H9 (cell line): ENCODE measurements at regions not wholly inside any gene's neighbourhood (a gene's known extent, or its start where the extent isn't known, plus 50 kb on each side); places are given as distances from the start of the nearest gene placed in this dataset.
A peak's percentile ranks its signal among the peaks of the same experiment; 100 is the strongest.

Experiments
- DNase-seq: peaks from one replicate; pipeline ENCODE4 v3.0.0-alpha.2; 2017
- H2AFZ ChIP-seq: one replicate; pipeline ENCODE4 v1.6.1; 2013; ENCODE audit warnings: mild to moderate bottlenecking, low read length, control low read depth, moderate library complexity
- H2AK5ac ChIP-seq: 2 replicates; pipeline ENCODE4 v1.6.1; 2013; ENCODE audit warnings: low read length, control low read depth, mixed read lengths; ENCODE audit not compliant: insufficient read length
- H2BK120ac ChIP-seq: one replicate; pipeline ENCODE4 v1.6.1; 2013; ENCODE audit warnings: low read depth, mild to moderate bottlenecking, low read length, control low read depth, inconsistent platforms; ENCODE audit not compliant: poor library complexity, severe bottlenecking
- H2BK12ac ChIP-seq: 2 replicates; pipeline ENCODE4 v1.6.1; 2013; ENCODE audit warnings: low read length, control low read depth, mixed read lengths, low read depth; ENCODE audit not compliant: insufficient read length
- H2BK15ac ChIP-seq: 2 replicates; pipeline ENCODE4 v1.6.1; 2013; ENCODE audit warnings: low read depth, low read length, control low read depth
- H2BK20ac ChIP-seq: one replicate; pipeline ENCODE4 v1.6.1; 2013; ENCODE audit warnings: low read depth, mild to moderate bottlenecking, low read length, control low read depth, inconsistent platforms; ENCODE audit not compliant: poor library complexity, severe bottlenecking
- H2BK5ac ChIP-seq: 2 replicates; pipeline ENCODE4 v1.6.1; 2013; ENCODE audit warnings: low read length, control low read depth, mixed read lengths; ENCODE audit not compliant: insufficient read length
- H3K14ac ChIP-seq: 2 replicates; pipeline ENCODE4 v1.6.1; 2013; ENCODE audit warnings: low read length, control low read depth; ENCODE audit not compliant: insufficient read depth
- H3K18ac ChIP-seq: 2 replicates; pipeline ENCODE4 v1.6.1; 2013; ENCODE audit warnings: low read depth, mild to moderate bottlenecking, mixed read lengths, low read length, control low read depth; ENCODE audit not compliant: insufficient read length
- H3K23ac ChIP-seq: 2 replicates; pipeline ENCODE4 v1.6.1; 2013; ENCODE audit warnings: low read length, control low read depth, mixed read lengths, low read depth; ENCODE audit not compliant: insufficient read length
- H3K23me2 ChIP-seq: 2 replicates; pipeline ENCODE4 v1.6.1; 2013; ENCODE audit warnings: low read depth, mild to moderate bottlenecking, mixed read lengths, low read length, control low read depth; ENCODE audit not compliant: insufficient read length, poor library complexity, severe bottlenecking
- H3K27ac ChIP-seq: 2 replicates; pipeline ENCODE4 v1.5.1; 2013; ENCODE audit warnings: low read length, control low read depth, mixed read lengths, low read depth; ENCODE audit not compliant: insufficient read length
- H3K27me3 ChIP-seq: 2 replicates; pipeline ENCODE4 v1.6.1; 2013; ENCODE audit warnings: low read length, control low read depth, inconsistent platforms; ENCODE audit not compliant: insufficient read depth
- H3K4ac ChIP-seq: 2 replicates; pipeline ENCODE4 v1.6.1; 2013; ENCODE audit warnings: low read depth, mild to moderate bottlenecking, control low read depth, inconsistent platforms, low read length, moderate library complexity
- H3K4me1 ChIP-seq: 2 replicates; pipeline ENCODE4 v1.6.1; 2013; ENCODE audit warnings: low read length, control low read depth, inconsistent platforms; ENCODE audit not compliant: insufficient read depth
- H3K4me2 ChIP-seq: 2 replicates; pipeline ENCODE4 v1.6.1; 2013; ENCODE audit warnings: low read length, control low read depth, mixed read lengths; ENCODE audit not compliant: insufficient read length, insufficient read depth
- H3K56ac ChIP-seq: 2 replicates; pipeline ENCODE4 v1.6.1; 2013; ENCODE audit warnings: low read depth, mild to moderate bottlenecking, mixed read lengths, low read length, control low read depth; ENCODE audit not compliant: insufficient read length
- H3K79me1 ChIP-seq: 2 replicates; pipeline ENCODE4 v1.6.1; 2013; ENCODE audit warnings: low read depth, mild to moderate bottlenecking, moderate library complexity, low read length, control low read depth, inconsistent platforms; ENCODE audit not compliant: insufficient read depth, poor library complexity, severe bottlenecking
- H3K79me2 ChIP-seq: 2 replicates; pipeline ENCODE4 v1.6.1; 2013; ENCODE audit warnings: low read length, control low read depth, inconsistent platforms; ENCODE audit not compliant: insufficient read depth
- H3K9ac ChIP-seq: 2 replicates; pipeline ENCODE4 v1.6.1; 2013; ENCODE audit warnings: low read length, control low read depth, mixed read lengths; ENCODE audit not compliant: insufficient read length; ENCODE audit errors: extremely low read depth
- H3K9me3 ChIP-seq: one replicate; pipeline ENCODE4 v1.6.1; 2013; ENCODE audit warnings: low read depth, low read length, inconsistent platforms; ENCODE audit not compliant: control insufficient read depth
- H3T11ph ChIP-seq: one replicate; pipeline ENCODE4 v1.6.1; 2013; ENCODE audit warnings: mild to moderate bottlenecking, low read length, control low read depth, inconsistent platforms
- H4K20me1 ChIP-seq: one replicate; pipeline ENCODE4 v1.6.1; 2013; ENCODE audit not compliant: control insufficient read depth, insufficient read length, insufficient read depth
- H4K5ac ChIP-seq: 2 replicates; pipeline ENCODE4 v1.6.1; 2013; ENCODE audit warnings: low read depth, mild to moderate bottlenecking, mixed read lengths, low read length, control low read depth; ENCODE audit not compliant: insufficient read length
- H4K8ac ChIP-seq: replicated peaks from 2 replicates; pipeline ENCODE4 v1.6.1; 2013; ENCODE audit warnings: low read length, control low read depth, mixed read lengths, low read depth; ENCODE audit not compliant: insufficient read length
- H4K91ac ChIP-seq: 2 replicates; pipeline ENCODE4 v1.6.1; 2013; ENCODE audit warnings: low read depth, mild to moderate bottlenecking, moderate library complexity, mixed read lengths, low read length, control low read depth; ENCODE audit not compliant: insufficient read length
- H3K27ac Mint-ChIP-seq, 3 experiments: 2 replicates in 2 of 3; 3 replicates in 1 of 3; pipeline ENCODE4 v1.8.0; 2020 to 2021; ENCODE audit warnings: mixed read lengths in 3 of 3, mild to moderate bottlenecking in 1 of 3, moderate library complexity in 1 of 3
- H3K27me3 Mint-ChIP-seq: 2 replicates; pipeline ENCODE4 v1.8.0; 2021; ENCODE audit warnings: low read depth, mild to moderate bottlenecking, moderate library complexity, mixed read lengths
- H3K36me3 Mint-ChIP-seq, 3 experiments: 2 replicates in 2 of 3; 3 replicates in 1 of 3; pipeline ENCODE4 v1.8.0; 2020 to 2021; ENCODE audit warnings: low read depth in 3 of 3, mixed read lengths in 3 of 3; ENCODE audit not compliant: insufficient read depth in 1 of 3
- H3K4me1 Mint-ChIP-seq, 2 experiments: 2 replicates each; pipeline ENCODE4 v1.8.0; 2020; ENCODE audit warnings: mixed read lengths in 2 of 2
- H3K4me3 Mint-ChIP-seq, 2 experiments: 2 replicates in 1 of 2; 3 replicates in 1 of 2; pipeline ENCODE4 v1.8.0; 2020 to 2021; ENCODE audit warnings: mild to moderate bottlenecking in 2 of 2, mixed read lengths in 2 of 2, moderate library complexity in 1 of 2
- H3K9me3 Mint-ChIP-seq, 2 experiments: 2 replicates in 1 of 2; 3 replicates in 1 of 2; pipeline ENCODE4 v1.8.0; 2020; ENCODE audit warnings: mild to moderate bottlenecking in 2 of 2, mixed read lengths in 2 of 2, moderate library complexity in 1 of 2
- CTCF ChIP-seq: fragments of 200-600 bp; sonication (generic); conservative IDR thresholded peaks from 3 replicates; pipeline ENCODE4 v1.8.0; 2021; ENCODE audit warnings: antibody characterized with exemption, mild to moderate bottlenecking
- WGBS: extraction: QIAGEN DNeasy Blood & Tissue Kit; methylation state at CpG from one replicate; pipeline ENCODE4 v1.1.7; 2013; ENCODE audit warnings: missing lambda C conversion rate, low lambda C conversion rate, mixed read lengths; ENCODE audit not compliant: insufficient read length; ENCODE audit errors: extremely low coverage; 5-methylcytosine and 5-hydroxymethylcytosine counted together

GRCh38 chr1:36699113-36699911 is 216.6 kb upstream of the CSF3R start:
- Histone ChIP-seq H3K9me3 (no peaks in the 10 kb centered on the region), H3K4ac (no peak overlapping the region), H3K9ac (no peak overlapping the region), H4K91ac (no peak overlapping the region), H3K79me2 (no peaks in the 10 kb centered on the region), H3K4me1 (peaks cover 3% of the 10 kb centered on the region; the same call in 1 of the 2 replicates), H3K56ac (no peak overlapping the region), H2AK5ac (no peak overlapping the region), H3K27me3 (no peaks in the 10 kb centered on the region), H4K8ac (no peak overlapping the region), H2AFZ (no peak overlapping the region), H3K23ac (no peak overlapping the region), H3K14ac (no peak overlapping the region), H3T11ph (no peak overlapping the region), H2BK120ac (no peak overlapping the region), H3K4me2 (no peak overlapping the region), H3K23me2 (no peaks in the 10 kb centered on the region), H2BK5ac (no peak overlapping the region), H3K27ac (no peak overlapping the region), H3K79me1 (no peaks in the 10 kb centered on the region), H4K20me1 (no peaks in the 10 kb centered on the region), H4K5ac (no peak overlapping the region), H2BK12ac (no peak overlapping the region), H2BK20ac (no peak overlapping the region), H3K18ac (no peak overlapping the region), H2BK15ac (no peak overlapping the region)
- Mint-ChIP-seq H3K27ac (peak overlapping the region in 1 of 3 experiments; percentile 78; a peak in 1 of 7 replicates), H3K27me3 (peaks cover 24% of the 10 kb centered on the region), H3K4me1 (peaks cover 17 to 25% of the 10 kb centered on the region in 2 experiments), H3K4me3 (no peak overlapping the region), H3K9me3 (no peaks in the 10 kb centered on the region; a peak in 1 of 5 replicates), H3K36me3 (no peaks in the 10 kb centered on the region; a peak in 1 of 7 replicates)
- DNase-seq, result no peak
- TF ChIP-seq CTCF, result no peak
- no CpG with 5 or more reads among the region's 10 CpGs for WGBS
